ENCODE measurements at regions not wholly inside any gene's neighbourhood (a gene's known extent, or its start where the extent isn't known, plus 50 kb on each side); places are given as distances from the start of the nearest gene placed in this dataset.

DNA sequence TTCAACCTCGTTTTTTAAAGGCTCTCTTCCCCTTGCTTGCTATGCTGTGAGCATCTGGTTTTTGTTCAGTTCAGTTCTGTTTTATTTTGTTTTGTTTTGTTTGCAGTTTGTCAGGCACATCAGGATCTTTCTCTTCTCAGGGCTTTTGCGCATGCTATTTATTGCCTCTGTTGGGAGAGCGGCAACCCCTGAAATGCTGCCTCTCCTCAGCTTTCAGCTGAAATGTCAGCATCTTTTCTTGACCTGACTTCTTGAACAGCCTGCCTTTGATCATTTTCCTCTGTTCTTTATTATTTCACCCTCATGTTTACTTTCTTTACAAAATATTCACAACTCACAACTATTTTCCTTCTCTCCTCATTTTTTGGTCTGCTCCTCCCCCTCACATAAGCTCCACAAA lies 50.4 kb upstream of the RC3H1 start:
- DNase-seq = no peak
- peaks cover 11% of the 10 kb centered on the region for H3K4me1 Mint-ChIP-seq (ENCODE audit: low read depth)
- H3K4me3 Mint-ChIP-seq = no peak overlapping the region
- no peaks in the 10 kb centered on the region for H3K36me3 Mint-ChIP-seq (ENCODE audit: low read depth)
- H3K9me3 Mint-ChIP-seq = no peaks in the 10 kb centered on the region
- H3K27ac Mint-ChIP-seq = no peak overlapping the region
- intact Hi-C loops (cut with micrococcal nuclease) = loop anchor here (5.0 kb wide), 1 partner anchor 205 kb away; the partner anchor contains the start of genes GAS5 and ZBTB37
- no peaks in the 10 kb centered on the region for H3K27me3 Mint-ChIP-seq (ENCODE audit: low read depth)
- CTCF ChIA-PET = no interaction called here

Measured in activated naive CD4-positive, alpha-beta T cell treated with anti-CD3 and anti-CD28 coated beads for 36 hours (primary cell).